ENCODE measurements at regions not wholly inside any gene's neighbourhood (a gene's known extent, or its start where the extent isn't known, plus 50 kb on each side); places are given as distances from the start of the nearest gene placed in this dataset.

DNA sequence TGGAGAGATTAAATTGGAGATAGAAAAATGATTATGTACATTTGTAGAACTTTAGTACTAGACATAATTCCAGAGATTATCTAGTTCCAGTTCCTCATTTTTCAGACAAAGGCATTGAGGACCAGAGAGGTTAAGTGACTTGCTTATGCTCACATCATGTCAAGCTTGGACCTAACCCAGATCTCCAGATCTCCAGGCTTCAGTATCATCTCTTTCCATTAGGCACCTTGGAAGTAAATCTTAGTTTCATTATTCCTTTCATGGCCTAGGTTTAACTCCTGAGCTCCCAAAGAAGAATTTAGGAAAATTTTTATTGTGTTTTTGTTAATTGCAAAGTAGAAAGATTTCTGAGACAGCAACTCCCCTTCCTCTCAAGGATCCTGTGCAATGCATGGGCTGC lies 148.8 kb downstream of the GATB start:
- no peak for DNase-seq (ENCODE audit: low spot score)

DNA sequence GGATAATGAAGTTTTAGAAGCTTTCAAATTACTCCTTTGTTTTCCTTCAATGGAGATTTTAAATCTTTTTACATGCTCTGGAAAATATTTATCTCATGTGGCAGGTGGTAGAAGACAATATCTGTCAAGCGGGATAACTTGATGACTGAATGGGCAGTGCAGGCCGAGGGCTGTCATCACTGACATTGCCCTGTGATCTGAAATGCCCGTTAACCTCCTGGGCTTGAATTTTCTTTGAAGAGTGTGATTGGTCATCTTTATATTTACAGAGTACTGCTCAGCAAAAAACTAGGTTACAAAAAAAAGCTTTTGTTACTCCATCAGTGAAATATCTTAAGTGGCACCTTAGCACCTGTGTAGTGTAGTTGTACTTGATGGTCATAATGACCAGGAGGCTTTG lies 147.5 kb downstream of the GATB start:
- DNase-seq (ENCODE audit: low spot score), result no peak

DNA sequence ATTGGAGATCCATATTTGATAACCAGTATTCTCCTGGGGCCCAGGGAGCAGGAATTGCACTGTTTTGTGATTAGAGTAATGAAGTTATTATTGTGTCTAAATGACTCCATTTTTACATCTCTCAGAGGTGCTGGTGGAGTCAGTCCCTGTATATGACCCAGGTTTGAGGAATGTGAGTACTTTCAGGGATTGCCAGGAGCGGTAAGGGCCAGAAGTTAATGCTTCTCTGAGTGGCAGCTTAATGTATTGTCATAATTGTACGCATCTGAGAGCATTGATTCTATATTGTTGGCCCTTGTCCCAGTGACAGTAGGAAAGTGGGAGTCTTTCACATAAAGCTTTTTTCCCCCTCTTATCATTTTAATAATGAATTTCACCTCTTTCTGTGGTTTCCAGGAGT lies 146.2 kb downstream of the GATB start:
- no peak for DNase-seq (ENCODE audit: low spot score)

DNA sequence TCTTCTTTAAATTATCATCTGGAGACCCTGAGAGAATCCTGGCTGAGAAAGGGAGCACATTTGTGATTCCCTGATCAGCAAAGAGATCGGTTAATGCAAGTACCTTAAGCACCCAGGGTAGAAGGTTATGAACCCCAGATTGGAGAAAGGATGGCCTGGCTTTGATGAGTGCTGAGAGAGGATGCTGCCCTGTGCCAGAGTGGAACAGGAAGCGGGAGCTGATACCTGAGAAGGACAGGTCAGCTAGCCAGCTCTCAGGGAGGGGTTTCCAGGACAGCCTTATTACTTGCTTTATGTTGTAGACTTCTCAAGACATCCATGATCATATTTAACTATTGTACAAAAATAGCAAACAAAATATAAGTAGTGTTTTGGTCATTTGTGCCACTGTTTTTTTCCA lies 141.9 kb downstream of the GATB start:
- no peak for DNase-seq (ENCODE audit: low spot score)

DNA sequence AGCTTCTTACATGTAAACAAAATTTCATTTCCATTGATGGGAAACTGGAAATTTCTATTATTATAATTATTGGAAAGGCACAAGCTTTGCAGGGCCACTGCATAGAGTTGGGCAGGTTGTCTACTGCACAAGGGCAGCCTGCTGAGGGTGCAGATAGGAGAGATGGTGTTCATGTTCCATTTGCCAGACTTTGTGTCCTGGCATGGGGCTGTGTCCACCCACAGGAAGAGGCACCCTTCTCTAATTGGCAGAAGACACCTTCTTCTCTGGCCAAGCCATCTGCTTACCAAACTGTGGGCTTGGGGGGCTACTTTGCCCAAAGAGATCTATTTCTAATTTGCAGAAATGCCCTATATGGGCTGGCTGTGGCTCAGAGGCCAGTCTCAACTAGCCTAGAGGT lies 140.7 kb downstream of the GATB start:
- no peak for DNase-seq (ENCODE audit: low spot score)
